Progenitor cell of endocrine pancreas (in vitro differentiated cells): ENCODE measurements at regions not wholly inside any gene's neighbourhood (a gene's known extent, or its start where the extent isn't known, plus 50 kb on each side); places are given as distances from the start of the nearest gene placed in this dataset.

Experiments used
- DNase-seq: peaks from one replicate; pipeline ENCODE4 v3.0.0; 2021; ENCODE audit warnings: low spot score; ENCODE audit not compliant: unreplicated experiment
- H3K27ac Mint-ChIP-seq: 2 replicates; pipeline ENCODE4 v1.8.0; 2021; ENCODE audit warnings: mild to moderate bottlenecking, moderate library complexity, mixed read lengths
- H3K27me3 Mint-ChIP-seq: 2 replicates; pipeline ENCODE4 v1.8.0; 2021; ENCODE audit warnings: mixed read lengths
- H3K36me3 Mint-ChIP-seq: 2 replicates; pipeline ENCODE4 v1.8.0; 2022; ENCODE audit warnings: mixed read lengths; ENCODE audit not compliant: insufficient read depth
- H3K4me1 Mint-ChIP-seq: 2 replicates; pipeline ENCODE4 v1.8.0; 2021; ENCODE audit warnings: low read depth, mixed read lengths
- H3K4me3 Mint-ChIP-seq: 2 replicates; pipeline ENCODE4 v1.8.0; 2021; ENCODE audit warnings: low read depth, mild to moderate bottlenecking, moderate library complexity, mixed read lengths
- H3K9me3 Mint-ChIP-seq: 2 replicates; pipeline ENCODE4 v1.8.0; 2021; ENCODE audit warnings: low read depth, mixed read lengths
- TF ChIP-seq, protein P1 (sequence below): fragments of 200-600 bp; sonication (generic); IDR thresholded peaks from one replicate; pipeline ENCODE4 v1.5.0; 2021; ENCODE audit warnings: antibody characterized with exemption, mild to moderate bottlenecking; ENCODE audit not compliant: unreplicated experiment

DNA sequence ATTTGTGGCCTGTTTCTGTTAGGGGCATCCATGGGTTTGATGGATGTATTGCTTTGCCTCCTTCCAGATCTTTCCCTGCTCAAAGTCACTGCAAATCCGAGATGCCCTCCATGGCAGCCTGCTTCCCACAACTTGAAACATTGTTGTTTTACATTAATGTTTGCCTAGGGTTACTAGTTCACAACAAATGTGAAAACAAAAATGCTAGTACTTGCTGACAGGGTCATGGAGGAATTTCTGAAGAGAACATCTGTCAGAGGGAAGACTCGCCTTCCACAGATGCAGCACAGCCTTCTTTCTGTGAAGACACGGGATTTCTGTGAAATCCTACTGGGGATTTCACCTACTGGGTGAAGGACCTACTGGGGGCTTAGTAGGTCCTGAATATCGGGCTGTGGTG is 260.0 kb upstream of the FN1 start:
- no peak overlapping the region for H3K27ac Mint-ChIP-seq
- H3K9me3 Mint-ChIP-seq, result peaks cover 12% of the 10 kb centered on the region
- peaks cover 20% of the 10 kb centered on the region for H3K4me1 Mint-ChIP-seq
- H3K36me3 Mint-ChIP-seq, result peaks cover 3% of the 10 kb centered on the region
- DNase-seq, result no peak
- H3K4me3 Mint-ChIP-seq, result no peak overlapping the region
- TF ChIP-seq, protein P1, sequence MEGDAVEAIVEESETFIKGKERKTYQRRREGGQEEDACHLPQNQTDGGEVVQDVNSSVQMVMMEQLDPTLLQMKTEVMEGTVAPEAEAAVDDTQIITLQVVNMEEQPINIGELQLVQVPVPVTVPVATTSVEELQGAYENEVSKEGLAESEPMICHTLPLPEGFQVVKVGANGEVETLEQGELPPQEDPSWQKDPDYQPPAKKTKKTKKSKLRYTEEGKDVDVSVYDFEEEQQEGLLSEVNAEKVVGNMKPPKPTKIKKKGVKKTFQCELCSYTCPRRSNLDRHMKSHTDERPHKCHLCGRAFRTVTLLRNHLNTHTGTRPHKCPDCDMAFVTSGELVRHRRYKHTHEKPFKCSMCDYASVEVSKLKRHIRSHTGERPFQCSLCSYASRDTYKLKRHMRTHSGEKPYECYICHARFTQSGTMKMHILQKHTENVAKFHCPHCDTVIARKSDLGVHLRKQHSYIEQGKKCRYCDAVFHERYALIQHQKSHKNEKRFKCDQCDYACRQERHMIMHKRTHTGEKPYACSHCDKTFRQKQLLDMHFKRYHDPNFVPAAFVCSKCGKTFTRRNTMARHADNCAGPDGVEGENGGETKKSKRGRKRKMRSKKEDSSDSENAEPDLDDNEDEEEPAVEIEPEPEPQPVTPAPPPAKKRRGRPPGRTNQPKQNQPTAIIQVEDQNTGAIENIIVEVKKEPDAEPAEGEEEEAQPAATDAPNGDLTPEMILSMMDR, result no peak
- H3K27me3 Mint-ChIP-seq, result no peaks in the 10 kb centered on the region

DNA sequence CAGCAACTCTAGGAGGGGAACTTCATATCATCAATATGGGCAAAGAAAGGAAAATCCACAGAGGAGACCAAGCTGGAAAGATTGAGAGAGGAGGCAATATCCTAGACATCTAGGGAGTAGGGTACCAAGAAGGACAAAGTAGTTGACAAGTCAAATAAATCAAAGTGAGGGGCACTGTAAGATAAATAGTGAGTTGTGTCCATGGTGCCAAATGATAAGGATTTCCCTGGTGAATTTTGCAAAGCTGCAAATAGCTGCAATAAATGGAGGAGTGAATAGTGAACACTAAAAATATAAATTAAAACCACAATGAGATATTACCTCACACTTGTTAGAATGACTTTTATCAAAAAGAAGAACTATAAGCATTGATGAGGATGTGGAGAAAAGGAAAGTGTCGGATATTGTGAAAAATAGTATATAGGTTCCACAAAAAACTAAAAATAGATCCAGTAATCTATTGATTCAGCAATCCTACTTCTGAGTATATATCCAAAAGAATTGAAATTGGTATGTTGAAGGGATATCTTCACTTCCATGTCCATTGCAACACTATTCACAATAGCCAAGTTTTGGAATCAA is 258.2 kb upstream of the FN1 start:
- Mint-ChIP-seq H3K4me1 (peaks cover 16% of the 10 kb centered on the region), H3K9me3 (peaks cover 9% of the 10 kb centered on the region), H3K27ac (peak overlapping the region; percentile 33), H3K27me3 (no peaks in the 10 kb centered on the region), H3K36me3 (peaks cover 2% of the 10 kb centered on the region), H3K4me3 (no peak overlapping the region)
- no peak for DNase-seq
- TF ChIP-seq, protein P1, result no peak

DNA sequence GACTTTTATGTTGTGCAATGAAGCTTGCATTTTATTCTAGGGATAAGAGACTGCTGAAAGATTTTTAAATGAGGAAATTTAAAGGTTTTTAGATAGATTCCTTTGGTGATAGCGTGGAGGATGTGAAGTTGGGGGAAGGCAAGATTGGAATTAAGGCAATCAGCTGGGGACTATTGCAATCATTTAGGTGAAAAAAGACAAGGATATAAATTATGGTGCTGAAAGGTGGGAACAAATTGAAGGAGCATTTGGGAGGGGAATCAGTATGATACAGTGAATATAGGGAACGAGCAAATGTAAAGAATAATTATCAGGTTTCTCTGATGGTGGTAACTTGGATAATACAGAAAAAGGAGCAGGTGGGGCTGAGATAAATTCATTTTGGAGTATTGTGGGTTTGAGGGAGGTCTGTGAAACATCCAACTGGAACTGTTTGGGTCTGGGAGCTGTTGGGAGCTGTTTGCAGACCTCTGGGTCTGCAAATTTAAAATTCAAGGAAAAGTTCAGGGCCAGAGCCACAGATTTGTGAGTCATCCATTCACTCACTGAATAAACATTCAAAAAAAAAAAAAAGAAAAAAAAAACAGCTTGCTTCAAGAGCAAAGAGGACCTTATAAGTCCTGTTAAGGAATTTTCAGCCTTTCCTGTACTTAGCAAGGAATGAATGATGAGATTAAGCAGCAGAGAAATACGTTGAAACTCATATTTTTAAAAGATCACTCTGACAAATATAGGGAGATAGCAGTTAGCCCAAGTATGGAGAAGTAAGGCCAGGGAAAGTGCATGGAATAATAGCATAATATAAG is 257.5 kb upstream of the FN1 start:
- TF ChIP-seq, protein P1, result no peak
- no peak overlapping the region for H3K4me3 Mint-ChIP-seq
- H3K27ac Mint-ChIP-seq, result peak overlapping the region; percentile 52
- peaks cover 6% of the 10 kb centered on the region for H3K9me3 Mint-ChIP-seq
- peaks cover 16% of the 10 kb centered on the region for H3K4me1 Mint-ChIP-seq
- no peak for DNase-seq
- no peaks in the 10 kb centered on the region for H3K27me3 Mint-ChIP-seq
- peaks cover 2% of the 10 kb centered on the region for H3K36me3 Mint-ChIP-seq

DNA sequence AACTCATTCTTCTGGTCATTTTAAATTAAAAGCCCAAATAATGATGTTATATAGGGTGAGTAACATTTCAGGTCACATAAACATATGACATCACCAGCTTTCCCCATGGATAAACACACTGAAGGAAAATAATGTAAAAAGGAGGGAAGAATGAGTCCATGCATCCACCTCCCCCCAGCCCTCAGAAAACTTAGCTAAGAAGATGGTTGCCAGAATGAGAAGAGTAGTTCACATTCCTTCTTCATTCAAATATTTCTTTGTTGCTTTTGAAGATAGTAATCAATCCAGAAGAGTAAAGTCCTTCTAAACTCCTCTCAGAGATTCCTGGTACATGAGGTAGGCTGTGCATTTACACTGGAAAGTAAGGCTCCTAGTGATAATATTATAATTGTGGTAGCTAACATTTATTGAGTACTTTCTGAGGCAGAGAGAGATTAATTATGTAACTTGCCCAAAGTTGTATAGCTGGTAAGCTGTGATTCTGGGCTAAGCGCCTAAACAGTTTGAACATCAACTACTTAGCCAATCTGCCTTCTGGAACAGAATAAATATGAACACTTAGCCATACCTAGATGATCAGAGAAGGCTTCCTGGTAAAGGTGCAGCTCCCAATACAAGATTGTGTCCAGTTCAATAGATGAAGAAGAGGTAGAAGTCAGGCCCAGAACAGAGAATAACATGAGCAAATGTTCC is 256.7 kb upstream of the FN1 start:
- H3K4me1 Mint-ChIP-seq, result peaks cover 21% of the 10 kb centered on the region

DNA sequence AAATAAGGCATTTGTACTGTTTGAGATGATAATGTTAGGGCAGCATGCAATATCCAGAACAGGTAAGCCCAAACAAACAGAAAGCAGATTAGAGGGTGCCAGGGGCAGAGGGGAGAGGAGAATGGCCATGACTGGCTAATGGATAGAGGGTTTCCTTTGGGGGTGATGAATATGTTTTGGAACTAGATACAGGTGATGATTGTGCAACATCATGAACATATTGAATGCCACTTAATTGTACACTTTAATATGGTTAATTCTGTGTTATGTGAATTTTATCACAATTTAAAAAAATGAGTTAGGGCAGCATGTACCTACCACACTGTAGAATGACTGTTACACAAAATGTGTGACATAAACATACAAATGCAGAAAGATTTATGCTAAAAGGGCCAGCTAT is 255.5 kb upstream of the FN1 start:
- Mint-ChIP-seq H3K4me3 (no peak overlapping the region), H3K36me3 (no peaks in the 10 kb centered on the region), H3K27me3 (no peaks in the 10 kb centered on the region), H3K9me3 (no peaks in the 10 kb centered on the region), H3K27ac (peak overlapping the region; percentile 7), H3K4me1 (peaks cover 27% of the 10 kb centered on the region)
- DNase-seq, result no peak
- TF ChIP-seq, protein P1, result no peak

More for the DNA sequence above, 256.7 kb upstream of the FN1 start:
- H3K27ac Mint-ChIP-seq, result no peak overlapping the region
- TF ChIP-seq, protein P1, result no peak
- H3K27me3 Mint-ChIP-seq, result no peaks in the 10 kb centered on the region
- no peaks in the 10 kb centered on the region for H3K36me3 Mint-ChIP-seq
- no peak overlapping the region for H3K4me3 Mint-ChIP-seq
- peaks cover 1% of the 10 kb centered on the region for H3K9me3 Mint-ChIP-seq
- no peak for DNase-seq
